GM10248 (cell line): ENCODE measurements at regions not wholly inside any gene's neighbourhood (a gene's known extent, or its start where the extent isn't known, plus 50 kb on each side); places are given as distances from the start of the nearest gene placed in this dataset.

Experiments used
- CTCF ChIA-PET: fragments of 300-600 bp; sonication (Branson Sonifier 250); formaldehyde crosslinking; extraction: SDS; loops from one replicate; lab custom pipeline; 2021; ENCODE audit warnings: antibody characterized with exemption; lab: Yijun Ruan, JAX
- POLR2A ChIA-PET: fragments of 350-650 bp; sonication (Branson Sonifier 250); formaldehyde crosslinking; extraction: SDS; loops from one replicate; lab custom pipeline; 2020; ENCODE audit warnings: antibody characterized with exemption; lab: Yijun Ruan, JAX
- DNase-seq: peaks from one replicate; pipeline ENCODE4 v3.0.0; 2012; ENCODE audit errors: extremely low spot score
- TF ChIP-seq, protein P1 (sequence below): IDR thresholded peaks from 2 replicates; pipeline ENCODE4 v1.5.1; 2012; ENCODE audit warnings: mild to moderate bottlenecking, low read depth; ENCODE audit errors: extremely low read depth, missing control alignments, control extremely low read depth

GRCh38 chr1:106111044-106111443 is 945.4 kb upstream of the PRMT6 start:
- POLR2A ChIA-PET: no interaction called here
- TF ChIP-seq, protein P1, sequence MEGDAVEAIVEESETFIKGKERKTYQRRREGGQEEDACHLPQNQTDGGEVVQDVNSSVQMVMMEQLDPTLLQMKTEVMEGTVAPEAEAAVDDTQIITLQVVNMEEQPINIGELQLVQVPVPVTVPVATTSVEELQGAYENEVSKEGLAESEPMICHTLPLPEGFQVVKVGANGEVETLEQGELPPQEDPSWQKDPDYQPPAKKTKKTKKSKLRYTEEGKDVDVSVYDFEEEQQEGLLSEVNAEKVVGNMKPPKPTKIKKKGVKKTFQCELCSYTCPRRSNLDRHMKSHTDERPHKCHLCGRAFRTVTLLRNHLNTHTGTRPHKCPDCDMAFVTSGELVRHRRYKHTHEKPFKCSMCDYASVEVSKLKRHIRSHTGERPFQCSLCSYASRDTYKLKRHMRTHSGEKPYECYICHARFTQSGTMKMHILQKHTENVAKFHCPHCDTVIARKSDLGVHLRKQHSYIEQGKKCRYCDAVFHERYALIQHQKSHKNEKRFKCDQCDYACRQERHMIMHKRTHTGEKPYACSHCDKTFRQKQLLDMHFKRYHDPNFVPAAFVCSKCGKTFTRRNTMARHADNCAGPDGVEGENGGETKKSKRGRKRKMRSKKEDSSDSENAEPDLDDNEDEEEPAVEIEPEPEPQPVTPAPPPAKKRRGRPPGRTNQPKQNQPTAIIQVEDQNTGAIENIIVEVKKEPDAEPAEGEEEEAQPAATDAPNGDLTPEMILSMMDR: no peak
- CTCF ChIA-PET: interaction anchor here (1.1 kb wide), 1 partner anchor 11 kb away, joined by 4 read pairs; no protein-coding TSS in a partner anchor
- no peak for DNase-seq

- TF ChIP-seq, protein P1: no peak
- no peak for DNase-seq
- POLR2A ChIA-PET: no interaction called here
- CTCF ChIA-PET: no interaction called here
These were observed 942.6 kb upstream of the PRMT6 start for GRCh38 chr1:106113851-106114250.

GRCh38 chr1:106120789-106121188 is 935.7 kb upstream of the PRMT6 start:
- TF ChIP-seq, protein P1: no peak
- POLR2A ChIA-PET: no interaction called here
- DNase-seq: no peak
- CTCF ChIA-PET: no interaction called here

DNA sequence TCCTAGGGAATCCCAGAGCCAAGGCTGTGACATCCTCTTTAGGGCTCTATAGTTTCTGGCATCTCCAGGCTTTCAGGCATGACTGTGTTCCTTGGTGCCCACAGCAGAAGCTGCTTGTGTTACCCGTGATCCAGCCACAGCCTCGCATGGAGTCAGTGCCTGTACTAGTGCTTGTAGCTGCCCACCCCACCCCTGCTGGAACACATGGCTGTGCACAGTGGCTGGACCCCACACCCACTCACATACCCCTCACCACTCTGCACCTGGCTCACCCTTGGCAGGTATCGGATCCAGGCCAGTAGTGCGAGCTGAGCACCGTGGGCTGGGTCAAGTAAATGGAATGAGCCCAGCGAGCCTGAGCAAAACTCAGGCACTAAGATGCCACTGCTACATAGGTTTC is 934.7 kb upstream of the PRMT6 start:
- CTCF ChIA-PET: interaction anchor here (1.1 kb wide), 1 partner anchor 11 kb away, joined by 4 read pairs; no protein-coding TSS in a partner anchor
- no peak for DNase-seq
- POLR2A ChIA-PET: no interaction called here
- TF ChIP-seq, protein P1: no peak

GRCh38 chr1:106134561-106134960 is 921.9 kb upstream of the PRMT6 start:
- TF ChIP-seq, protein P1: no peak
- POLR2A ChIA-PET: no interaction called here
- CTCF ChIA-PET: no interaction called here
- DNase-seq: no peak

DNA sequence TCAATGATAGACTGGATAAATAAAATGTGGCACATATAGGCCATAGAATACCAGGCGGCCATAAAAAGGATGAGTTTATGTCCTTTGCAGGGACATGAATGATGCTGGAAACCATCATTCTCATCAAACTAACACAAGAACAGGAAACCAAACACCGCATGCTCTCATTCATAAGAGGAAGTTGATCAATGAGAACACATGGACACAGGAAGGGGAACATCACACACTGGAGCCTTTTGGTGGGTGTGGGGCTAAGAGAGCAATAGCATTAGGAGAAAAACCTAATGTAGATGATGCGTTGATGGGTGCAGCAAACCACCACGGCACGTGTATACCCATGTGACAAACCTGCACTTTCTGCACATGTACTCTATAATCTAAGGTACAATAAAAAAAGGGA is 883.4 kb upstream of the PRMT6 start:
- DNase-seq: no peak
- TF ChIP-seq, protein P1: no peak
- CTCF ChIA-PET: no interaction called here
- POLR2A ChIA-PET: no interaction called here

DNA sequence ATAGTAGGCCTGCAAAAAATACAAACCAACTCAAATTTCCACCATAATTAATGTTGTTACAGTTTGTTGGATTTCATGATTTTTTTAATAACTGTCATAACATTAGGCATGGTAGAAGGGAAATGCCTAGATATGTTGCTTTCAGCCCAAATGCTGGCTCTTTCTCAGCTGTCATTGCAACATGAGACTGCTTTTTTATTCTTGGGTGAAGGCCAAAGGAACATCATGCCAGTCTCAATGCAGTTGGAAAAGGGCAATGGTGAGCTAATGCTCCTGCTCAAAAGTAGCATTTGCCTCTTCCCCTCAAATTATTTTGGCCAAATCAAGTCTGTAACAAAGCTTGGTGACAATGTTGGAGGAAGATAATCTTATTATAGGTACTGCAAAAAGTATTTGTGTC is 877.7 kb upstream of the PRMT6 start:
- TF ChIP-seq, protein P1: no peak
- ChIA-PET CTCF (no interaction called here), POLR2A (no interaction called here)
- DNase-seq: no peak
